OCI-LY1 (cell line): ENCODE measurements at regions not wholly inside any gene's neighbourhood (a gene's known extent, or its start where the extent isn't known, plus 50 kb on each side); places are given as distances from the start of the nearest gene placed in this dataset.

Source experiments
- H2AFZ ChIP-seq: fragments of 200-600 bp; sonication (generic), shearing (Covaris generic); 2 replicates; pipeline ENCODE4 v1.6.0; 2014; ENCODE audit warnings: antibody characterized with exemption, mild to moderate bottlenecking, low read length
- H3F3A ChIP-seq: fragments of 200-600 bp; sonication (generic), shearing (Covaris generic); 2 replicates; pipeline ENCODE4 v1.6.0; 2014; ENCODE audit warnings: mild to moderate bottlenecking, antibody characterized with exemption, low read length, moderate library complexity; ENCODE audit not compliant: insufficient read depth
- H3K27ac ChIP-seq: fragments of 200-600 bp; sonication (generic); 2 replicates; pipeline ENCODE4 v1.5.1; 2014; ENCODE audit warnings: low read length, mixed run types, mild to moderate bottlenecking, low read depth; ENCODE audit not compliant: poor library complexity, severe bottlenecking
- H3K27me3 ChIP-seq: fragments of 200-600 bp; sonication (generic); 2 replicates; pipeline ENCODE4 v1.6.0; 2014; ENCODE audit warnings: antibody characterized with exemption, mild to moderate bottlenecking, low read length, moderate library complexity; ENCODE audit not compliant: insufficient read depth
- H3K36me3 ChIP-seq: fragments of 200-600 bp; sonication (generic); 2 replicates; pipeline ENCODE4 v1.6.1; 2014; ENCODE audit warnings: mild to moderate bottlenecking, antibody characterized with exemption, low read length, moderate library complexity, mixed read lengths; ENCODE audit not compliant: insufficient read depth
- H3K4me1 ChIP-seq: fragments of 200-600 bp; sonication (generic); 2 replicates; pipeline ENCODE4 v1.5.1; 2014; ENCODE audit warnings: mild to moderate bottlenecking, low read length, moderate library complexity; ENCODE audit not compliant: insufficient read depth, severe bottlenecking
- H3K4me2 ChIP-seq: fragments of 200-600 bp; sonication (generic), shearing (Covaris generic); 2 replicates; pipeline ENCODE4 v1.6.1; 2014; ENCODE audit warnings: low read length
- H3K4me3 ChIP-seq: fragments of 200-600 bp; sonication (generic); 2 replicates; pipeline ENCODE4 v1.5.1; 2014; ENCODE audit warnings: low read length, low read depth, mild to moderate bottlenecking, mixed read lengths; ENCODE audit not compliant: poor library complexity, severe bottlenecking
- H3K79me2 ChIP-seq: fragments of 200-600 bp; shearing (Covaris generic); 2 replicates; pipeline ENCODE4 v1.6.1; 2016; ENCODE audit warnings: mixed run types, low read length, mixed read lengths; ENCODE audit not compliant: insufficient read depth
- H3K9ac ChIP-seq: fragments of 200-600 bp; sonication (generic), shearing (Covaris generic); 2 replicates; pipeline ENCODE4 v1.6.1; 2014; ENCODE audit warnings: mild to moderate bottlenecking, low read length, mixed read lengths
- H3K9me2 ChIP-seq: fragments of 200-600 bp; sonication (generic), shearing (Covaris generic); 2 replicates; pipeline ENCODE4 v1.6.1; 2014; ENCODE audit warnings: low read depth, mild to moderate bottlenecking, low read length, mixed read lengths
- H3K9me3 ChIP-seq: fragments of 200-600 bp; shearing (Covaris generic); 2 replicates; pipeline ENCODE4 v1.6.1; 2014; ENCODE audit warnings: low read length, mixed read lengths
- H4K20me1 ChIP-seq: fragments of 200-600 bp; sonication (generic), shearing (Covaris generic); 2 replicates; pipeline ENCODE4 v1.6.0; 2016; ENCODE audit warnings: mild to moderate bottlenecking, low read length; ENCODE audit not compliant: insufficient read depth
- EZH2 ChIP-seq: fragments of 200-600 bp; sonication (generic), shearing (Covaris generic); IDR thresholded peaks from 2 replicates; pipeline ENCODE4 v1.8.0; 2017; ENCODE audit warnings: borderline replicate concordance, mixed run types, mild to moderate bottlenecking, antibody characterized with exemption, low read length, moderate library complexity, mixed read lengths
- TF ChIP-seq, protein P1 (sequence below): fragments of 200-600 bp; sonication (generic), shearing (Covaris generic); IDR thresholded peaks from 2 replicates; pipeline ENCODE4 v1.5.1; 2017; ENCODE audit warnings: mild to moderate bottlenecking, antibody characterized with exemption, low read length, moderate library complexity, mixed read lengths

DNA sequence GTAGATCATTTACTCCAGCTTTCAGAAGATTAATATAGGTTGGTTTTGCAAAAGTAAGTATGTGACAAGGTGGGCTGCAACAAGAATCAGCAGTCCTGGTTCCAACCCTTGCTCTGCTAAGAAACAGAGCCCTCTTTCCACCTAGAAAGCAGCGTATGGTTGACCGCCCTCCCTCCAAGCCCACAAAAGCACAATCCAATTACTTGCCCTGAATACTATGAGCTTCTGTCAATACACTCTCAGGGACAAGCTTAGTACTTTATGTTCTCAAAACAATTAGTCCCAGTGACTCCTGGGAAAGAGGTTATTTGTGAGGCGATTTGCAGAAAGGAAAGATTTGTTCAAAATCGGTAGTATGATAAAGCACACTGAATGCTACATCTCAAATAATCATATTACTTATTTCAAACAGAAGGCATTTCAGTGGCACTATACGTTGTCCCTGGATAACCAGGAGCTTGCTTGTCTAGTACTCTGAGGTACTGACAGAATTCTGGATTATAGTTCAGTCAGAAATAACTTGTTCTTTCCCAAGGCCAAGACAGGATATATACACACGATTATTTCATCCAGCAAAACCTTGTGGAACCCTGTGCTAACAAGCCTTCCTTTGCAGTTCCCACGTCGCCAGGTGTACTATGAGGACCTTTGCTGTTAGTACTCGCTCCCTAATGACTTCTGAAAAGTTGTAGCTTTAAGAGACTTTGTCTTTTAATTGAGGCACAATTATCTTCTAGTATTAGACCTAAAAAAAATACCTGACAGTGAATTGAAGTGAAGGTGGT, 96.9 kb upstream of the ADTRP start:
- no peak overlapping the region for H2AFZ ChIP-seq
- no peaks in the 10 kb centered on the region for H3K9me3 ChIP-seq
- no peak overlapping the region for H3K9ac ChIP-seq
- H3K4me1 ChIP-seq, result no peaks in the 10 kb centered on the region
- H3K4me3 ChIP-seq, result no peak overlapping the region
- no peaks in the 10 kb centered on the region; the same call in 1 of the 2 replicates for H3K27me3 ChIP-seq
- no peaks in the 10 kb centered on the region for H3K36me3 ChIP-seq
- H3K79me2 ChIP-seq, result no peaks in the 10 kb centered on the region
- H3K9me2 ChIP-seq, result no peaks in the 10 kb centered on the region
- H3F3A ChIP-seq, result no peaks in the 10 kb centered on the region
- H3K27ac ChIP-seq, result no peak overlapping the region
- TF ChIP-seq EZH2, result no peak
- TF ChIP-seq, protein P1, sequence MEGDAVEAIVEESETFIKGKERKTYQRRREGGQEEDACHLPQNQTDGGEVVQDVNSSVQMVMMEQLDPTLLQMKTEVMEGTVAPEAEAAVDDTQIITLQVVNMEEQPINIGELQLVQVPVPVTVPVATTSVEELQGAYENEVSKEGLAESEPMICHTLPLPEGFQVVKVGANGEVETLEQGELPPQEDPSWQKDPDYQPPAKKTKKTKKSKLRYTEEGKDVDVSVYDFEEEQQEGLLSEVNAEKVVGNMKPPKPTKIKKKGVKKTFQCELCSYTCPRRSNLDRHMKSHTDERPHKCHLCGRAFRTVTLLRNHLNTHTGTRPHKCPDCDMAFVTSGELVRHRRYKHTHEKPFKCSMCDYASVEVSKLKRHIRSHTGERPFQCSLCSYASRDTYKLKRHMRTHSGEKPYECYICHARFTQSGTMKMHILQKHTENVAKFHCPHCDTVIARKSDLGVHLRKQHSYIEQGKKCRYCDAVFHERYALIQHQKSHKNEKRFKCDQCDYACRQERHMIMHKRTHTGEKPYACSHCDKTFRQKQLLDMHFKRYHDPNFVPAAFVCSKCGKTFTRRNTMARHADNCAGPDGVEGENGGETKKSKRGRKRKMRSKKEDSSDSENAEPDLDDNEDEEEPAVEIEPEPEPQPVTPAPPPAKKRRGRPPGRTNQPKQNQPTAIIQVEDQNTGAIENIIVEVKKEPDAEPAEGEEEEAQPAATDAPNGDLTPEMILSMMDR, result no peak
- no peaks in the 10 kb centered on the region for H4K20me1 ChIP-seq
- no peak overlapping the region for H3K4me2 ChIP-seq

- TF ChIP-seq, protein P1, result no peak
- no peak for TF ChIP-seq EZH2
- H3K4me3 ChIP-seq, result no peak overlapping the region
- H3K79me2 ChIP-seq, result no peaks in the 10 kb centered on the region
- H2AFZ ChIP-seq, result no peak overlapping the region
- no peaks in the 10 kb centered on the region for H4K20me1 ChIP-seq
- no peaks in the 10 kb centered on the region for H3K4me1 ChIP-seq
- no peak overlapping the region for H3K4me2 ChIP-seq
- H3K27ac ChIP-seq, result no peak overlapping the region
- no peaks in the 10 kb centered on the region for H3K9me3 ChIP-seq
- H3K27me3 ChIP-seq, result peaks cover 6% of the 10 kb centered on the region; the same call in 1 of the 2 replicates
- H3K36me3 ChIP-seq, result no peaks in the 10 kb centered on the region
- H3K9me2 ChIP-seq, result no peaks in the 10 kb centered on the region
- H3K9ac ChIP-seq, result no peak overlapping the region
- no peaks in the 10 kb centered on the region for H3F3A ChIP-seq
Observed at GRCh38 chr6:11869672-11870340, 91.2 kb upstream of the ADTRP start.

DNA sequence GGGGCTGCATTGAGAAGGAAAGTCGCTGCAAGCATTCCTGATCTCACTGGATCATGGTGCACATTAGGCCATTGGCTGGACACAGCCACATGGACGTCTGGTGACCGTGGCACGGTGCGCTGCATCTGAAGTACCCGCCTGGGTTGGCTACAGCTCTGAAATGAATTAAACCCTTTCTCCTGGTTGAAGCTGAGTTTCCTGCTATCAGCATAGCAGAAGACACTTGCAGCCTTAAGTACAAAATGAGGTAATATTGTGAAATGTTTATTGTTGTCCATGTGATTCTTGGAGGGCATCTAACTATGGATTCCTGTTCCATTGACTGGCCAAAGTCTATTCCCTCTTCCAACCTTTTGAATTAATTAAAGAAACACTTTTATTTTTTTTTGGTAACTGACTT, 89.8 kb upstream of the ADTRP start:
- Histone ChIP-seq H3K9ac (no peak overlapping the region), H3K27me3 (peaks cover 6% of the 10 kb centered on the region; the same call in 1 of the 2 replicates), H3K27ac (no peak overlapping the region), H3K4me1 (no peaks in the 10 kb centered on the region), H2AFZ (no peak overlapping the region), H3K36me3 (no peaks in the 10 kb centered on the region), H3K9me2 (no peaks in the 10 kb centered on the region), H3K4me2 (no peak overlapping the region), H4K20me1 (no peaks in the 10 kb centered on the region), H3K79me2 (no peaks in the 10 kb centered on the region), H3K4me3 (no peak overlapping the region), H3K9me3 (no peaks in the 10 kb centered on the region), H3F3A (no peaks in the 10 kb centered on the region)
- TF ChIP-seq, protein P1, result no peak
- no peak for TF ChIP-seq EZH2
